Thyroid gland (tissue), 4 donors: ENCODE measurements at regions not wholly inside any gene's neighbourhood (a gene's known extent, or its start where the extent isn't known, plus 50 kb on each side); places are given as distances from the start of the nearest gene placed in this dataset.

Source experiments
- DNase-seq, 2 donors: peaks; one replicate each; pipeline ENCODE4 v3.0.0-alpha.2; 2019
- H3K27ac ChIP-seq, 3 donors: fragments of 200-600 bp; sonication (generic); 1 replicate in 2 of 3; 2 replicates in 1 of 3; pipeline ENCODE4 v1.5.1; 2016 to 2019; ENCODE audit warnings: mild to moderate bottlenecking in 1 of 3, moderate library complexity in 1 of 3
- H3K27me3 ChIP-seq: fragments of 200-600 bp; sonication (generic); one replicate; pipeline ENCODE4 v1.5.1; 2019
- H3K36me3 ChIP-seq, 2 donors: fragments of 200-600 bp; sonication (generic); one replicate each; pipeline ENCODE4 v1.5.1; 2016 to 2019
- H3K4me1 ChIP-seq, 2 donors: fragments of 200-600 bp; sonication (generic); one replicate each; pipeline ENCODE4 v1.5.1; 2017 to 2019
- H3K4me3 ChIP-seq, 3 donors: fragments of 200-600 bp; sonication (generic); replicated peaks in 1 of 3; 1 replicate in 2 of 3; 2 replicates in 1 of 3; pipeline ENCODE4 v1.5.1; 2016; ENCODE audit warnings: mild to moderate bottlenecking in 1 of 3
- H3K9me3 ChIP-seq: fragments of 200-600 bp; sonication (generic); one replicate; pipeline ENCODE4 v1.5.1; 2017
- CTCF ChIP-seq, 6 experiments: fragments of 200-600 bp in 3 of 6; fragments of 450-650 bp in 3 of 6; sonication (generic) in 3 of 6; IDR thresholded peaks; one replicate each; pipeline ENCODE4 v1.5.1; 2016 to 2019; ENCODE audit warnings: antibody characterized with exemption in 6 of 6, mild to moderate bottlenecking in 2 of 6, inconsistent platforms in 1 of 6, moderate library complexity in 1 of 6
- POLR2A ChIP-seq, 2 donors: fragments of 450-650 bp; IDR thresholded peaks; one replicate each; pipeline ENCODE4 v1.6.1; 2017; ENCODE audit warnings: antibody characterized with exemption in 2 of 2, mild to moderate bottlenecking in 2 of 2, moderate library complexity in 1 of 2
- WGBS, 2 donors: methylation state at CpG; one replicate each; pipeline ENCODE4 v1.1.5; 2017; 5-methylcytosine and 5-hydroxymethylcytosine counted together
- intact Hi-C: fragments of 100-400 bp; cut with DNase I; formaldehyde crosslinking; loops from one replicate; pipeline ENCODE4 v1.15.1; 2023

- no peak for TF ChIP-seq POLR2A (IDR thresholded peaks at IDR 0.05)
- TF ChIP-seq CTCF (IDR thresholded peaks at IDR 0.05): no peak
- no peak for DNase-seq
- intact Hi-C loops: no loop called here
- H3K4me1 ChIP-seq: no peaks in the 10 kb centered on the region
- H3K4me3 ChIP-seq: no peak overlapping the region
- no peaks in the 10 kb centered on the region for H3K9me3 ChIP-seq
- H3K27ac ChIP-seq: no peak overlapping the region
- H3K36me3 ChIP-seq: no peaks in the 10 kb centered on the region
- WGBS, 2 donors: 93 to 94% methylated on average over 2 of the region's 2 CpGs
- no peaks in the 10 kb centered on the region for H3K27me3 ChIP-seq
Observed at GRCh38 chr15:47951781-47952180, 169.0 kb upstream of the SLC24A5 start.

DNA sequence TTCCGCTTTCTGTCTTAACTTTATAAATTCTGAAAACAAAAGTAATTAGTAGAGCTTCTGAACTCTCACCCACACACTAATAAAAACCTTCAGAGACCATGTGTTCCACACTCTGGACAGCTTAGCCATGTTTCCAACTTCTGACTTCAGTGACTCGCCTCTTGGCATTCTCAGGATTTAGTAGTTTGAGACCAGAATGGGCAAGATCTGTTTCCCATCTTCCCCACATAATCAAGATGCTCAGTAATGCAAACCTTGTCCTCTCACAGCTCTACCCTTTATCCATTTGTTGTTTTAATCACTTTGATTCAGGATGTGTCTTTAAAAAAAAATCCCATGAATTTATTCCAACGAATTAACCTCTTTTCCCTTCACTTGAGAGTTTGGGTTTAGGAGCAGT, 166.6 kb upstream of the SLC24A5 start:
- intact Hi-C loops: no loop called here
- DNase-seq: no peak
- WGBS, 2 donors: 77 to 81% methylated on average over 3 of the region's 3 CpGs

DNA sequence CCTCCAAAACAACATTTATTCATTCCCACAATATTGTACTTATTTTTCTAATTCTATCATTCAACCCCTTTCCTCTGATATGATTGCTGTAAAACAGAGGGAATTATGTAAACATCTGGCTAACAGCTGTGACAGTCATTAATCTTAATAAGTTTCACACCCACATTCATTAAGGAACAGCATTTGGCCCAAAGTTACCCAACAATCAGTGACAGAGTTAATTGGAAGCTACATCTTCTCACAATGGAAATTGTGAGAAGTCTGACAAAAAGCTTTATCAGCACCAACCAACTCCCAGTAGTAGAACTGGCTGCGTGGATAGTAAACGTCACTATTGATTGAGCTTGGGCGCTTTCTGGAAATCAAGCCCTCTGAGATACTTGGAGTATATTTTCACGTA, 165.8 kb upstream of the SLC24A5 start:
- Histone ChIP-seq H3K4me3 (no peak overlapping the region), H3K27me3 (no peaks in the 10 kb centered on the region), H3K4me1 (no peaks in the 10 kb centered on the region), H3K27ac (no peak overlapping the region), H3K9me3 (no peaks in the 10 kb centered on the region), H3K36me3 (no peaks in the 10 kb centered on the region)
- DNase-seq: no peak
- TF ChIP-seq POLR2A (IDR thresholded peaks at IDR 0.05): no peak
- no peak for TF ChIP-seq CTCF (IDR thresholded peaks at IDR 0.05)
- intact Hi-C loops: no loop called here
- WGBS, 2 donors: 77 to 84% methylated on average over 4 of the region's 4 CpGs

More for the DNA sequence above, 166.6 kb upstream of the SLC24A5 start:
- Histone ChIP-seq H3K4me3 (no peak overlapping the region), H3K27me3 (no peaks in the 10 kb centered on the region), H3K9me3 (no peaks in the 10 kb centered on the region), H3K36me3 (no peaks in the 10 kb centered on the region), H3K27ac (no peak overlapping the region), H3K4me1 (no peaks in the 10 kb centered on the region)
- no peak for TF ChIP-seq CTCF (IDR thresholded peaks at IDR 0.05)
- TF ChIP-seq POLR2A (IDR thresholded peaks at IDR 0.05): no peak

DNA sequence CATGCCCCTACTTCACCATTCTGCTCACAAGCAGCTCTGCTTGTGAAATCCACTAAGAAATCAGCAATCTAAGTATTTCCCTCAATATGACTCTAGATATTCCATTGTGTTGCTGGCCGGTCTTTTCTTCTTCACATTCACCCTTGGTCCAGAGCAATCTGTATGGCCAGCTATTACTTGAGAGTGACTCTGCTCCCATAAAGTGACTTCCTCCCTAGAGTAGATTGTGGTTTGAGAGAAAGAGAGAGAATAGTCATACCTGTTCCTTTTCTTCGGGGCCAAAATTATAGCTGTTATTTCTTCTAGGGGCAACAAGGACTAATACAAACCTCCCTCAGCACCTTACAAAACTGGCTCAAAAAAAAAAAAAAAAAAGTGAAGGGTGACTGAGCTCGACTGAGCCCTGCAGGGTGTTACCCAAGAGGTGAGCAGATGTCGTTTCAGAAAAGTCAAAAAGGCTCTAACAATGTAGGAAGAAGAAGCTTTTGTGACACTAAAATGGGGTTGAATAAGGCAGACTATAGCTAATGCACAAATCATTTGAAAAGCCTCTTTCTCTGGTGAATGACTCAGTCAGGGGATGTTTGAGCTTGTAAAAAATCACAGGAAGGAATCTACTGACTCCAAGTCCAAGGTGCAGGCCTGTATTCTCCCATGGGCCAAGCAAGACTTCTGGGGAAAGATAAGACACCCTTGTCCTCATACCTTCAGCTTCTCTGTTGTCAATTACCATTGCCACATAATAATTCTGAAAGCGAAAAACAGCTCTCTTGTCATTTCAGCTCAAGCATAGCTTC, 161.0 kb upstream of the SLC24A5 start:
- 82 to 84% methylated on average over 5 of the region's 5 CpGs for WGBS, 2 donors

More for the DNA sequence above, 161.0 kb upstream of the SLC24A5 start:
- no peak for DNase-seq
- H3K4me3 ChIP-seq: no peak overlapping the region
- no peaks in the 10 kb centered on the region for H3K27me3 ChIP-seq
- H3K4me1 ChIP-seq: no peaks in the 10 kb centered on the region
- H3K27ac ChIP-seq: no peak overlapping the region
- no peaks in the 10 kb centered on the region for H3K36me3 ChIP-seq
- TF ChIP-seq CTCF (IDR thresholded peaks at IDR 0.05): no peak
- no peak for TF ChIP-seq POLR2A (IDR thresholded peaks at IDR 0.05)
- intact Hi-C loops: no loop called here
- H3K9me3 ChIP-seq: no peaks in the 10 kb centered on the region
